H9 (cell line): ENCODE measurements at regions not wholly inside any gene's neighbourhood (a gene's known extent, or its start where the extent isn't known, plus 50 kb on each side); places are given as distances from the start of the nearest gene placed in this dataset.

Experiments used
- DNase-seq: peaks from one replicate; pipeline ENCODE4 v3.0.0-alpha.2; 2017
- H2AFZ ChIP-seq: one replicate; pipeline ENCODE4 v1.6.1; 2013; ENCODE audit warnings: mild to moderate bottlenecking, low read length, control low read depth, moderate library complexity
- H2AK5ac ChIP-seq: 2 replicates; pipeline ENCODE4 v1.6.1; 2013; ENCODE audit warnings: low read length, control low read depth, mixed read lengths; ENCODE audit not compliant: insufficient read length
- H2BK120ac ChIP-seq: one replicate; pipeline ENCODE4 v1.6.1; 2013; ENCODE audit warnings: low read depth, mild to moderate bottlenecking, low read length, control low read depth, inconsistent platforms; ENCODE audit not compliant: poor library complexity, severe bottlenecking
- H2BK12ac ChIP-seq: 2 replicates; pipeline ENCODE4 v1.6.1; 2013; ENCODE audit warnings: low read length, control low read depth, mixed read lengths, low read depth; ENCODE audit not compliant: insufficient read length
- H2BK15ac ChIP-seq: 2 replicates; pipeline ENCODE4 v1.6.1; 2013; ENCODE audit warnings: low read depth, low read length, control low read depth
- H2BK20ac ChIP-seq: one replicate; pipeline ENCODE4 v1.6.1; 2013; ENCODE audit warnings: low read depth, mild to moderate bottlenecking, low read length, control low read depth, inconsistent platforms; ENCODE audit not compliant: poor library complexity, severe bottlenecking
- H2BK5ac ChIP-seq: 2 replicates; pipeline ENCODE4 v1.6.1; 2013; ENCODE audit warnings: low read length, control low read depth, mixed read lengths; ENCODE audit not compliant: insufficient read length
- H3K14ac ChIP-seq: 2 replicates; pipeline ENCODE4 v1.6.1; 2013; ENCODE audit warnings: low read length, control low read depth; ENCODE audit not compliant: insufficient read depth
- H3K18ac ChIP-seq: 2 replicates; pipeline ENCODE4 v1.6.1; 2013; ENCODE audit warnings: low read depth, mild to moderate bottlenecking, mixed read lengths, low read length, control low read depth; ENCODE audit not compliant: insufficient read length
- H3K23ac ChIP-seq: 2 replicates; pipeline ENCODE4 v1.6.1; 2013; ENCODE audit warnings: low read length, control low read depth, mixed read lengths, low read depth; ENCODE audit not compliant: insufficient read length
- H3K23me2 ChIP-seq: 2 replicates; pipeline ENCODE4 v1.6.1; 2013; ENCODE audit warnings: low read depth, mild to moderate bottlenecking, mixed read lengths, low read length, control low read depth; ENCODE audit not compliant: insufficient read length, poor library complexity, severe bottlenecking
- H3K27ac ChIP-seq: 2 replicates; pipeline ENCODE4 v1.5.1; 2013; ENCODE audit warnings: low read length, control low read depth, mixed read lengths, low read depth; ENCODE audit not compliant: insufficient read length
- H3K27me3 ChIP-seq: 2 replicates; pipeline ENCODE4 v1.6.1; 2013; ENCODE audit warnings: low read length, control low read depth, inconsistent platforms; ENCODE audit not compliant: insufficient read depth
- H3K4ac ChIP-seq: 2 replicates; pipeline ENCODE4 v1.6.1; 2013; ENCODE audit warnings: low read depth, mild to moderate bottlenecking, control low read depth, inconsistent platforms, low read length, moderate library complexity
- H3K4me1 ChIP-seq: 2 replicates; pipeline ENCODE4 v1.6.1; 2013; ENCODE audit warnings: low read length, control low read depth, inconsistent platforms; ENCODE audit not compliant: insufficient read depth
- H3K4me2 ChIP-seq: 2 replicates; pipeline ENCODE4 v1.6.1; 2013; ENCODE audit warnings: low read length, control low read depth, mixed read lengths; ENCODE audit not compliant: insufficient read length, insufficient read depth
- H3K56ac ChIP-seq: 2 replicates; pipeline ENCODE4 v1.6.1; 2013; ENCODE audit warnings: low read depth, mild to moderate bottlenecking, mixed read lengths, low read length, control low read depth; ENCODE audit not compliant: insufficient read length
- H3K79me1 ChIP-seq: 2 replicates; pipeline ENCODE4 v1.6.1; 2013; ENCODE audit warnings: low read depth, mild to moderate bottlenecking, moderate library complexity, low read length, control low read depth, inconsistent platforms; ENCODE audit not compliant: insufficient read depth, poor library complexity, severe bottlenecking
- H3K79me2 ChIP-seq: 2 replicates; pipeline ENCODE4 v1.6.1; 2013; ENCODE audit warnings: low read length, control low read depth, inconsistent platforms; ENCODE audit not compliant: insufficient read depth
- H3K9ac ChIP-seq: 2 replicates; pipeline ENCODE4 v1.6.1; 2013; ENCODE audit warnings: low read length, control low read depth, mixed read lengths; ENCODE audit not compliant: insufficient read length; ENCODE audit errors: extremely low read depth
- H3K9me3 ChIP-seq: one replicate; pipeline ENCODE4 v1.6.1; 2013; ENCODE audit warnings: low read depth, low read length, inconsistent platforms; ENCODE audit not compliant: control insufficient read depth
- H3T11ph ChIP-seq: one replicate; pipeline ENCODE4 v1.6.1; 2013; ENCODE audit warnings: mild to moderate bottlenecking, low read length, control low read depth, inconsistent platforms
- H4K20me1 ChIP-seq: one replicate; pipeline ENCODE4 v1.6.1; 2013; ENCODE audit not compliant: control insufficient read depth, insufficient read length, insufficient read depth
- H4K5ac ChIP-seq: 2 replicates; pipeline ENCODE4 v1.6.1; 2013; ENCODE audit warnings: low read depth, mild to moderate bottlenecking, mixed read lengths, low read length, control low read depth; ENCODE audit not compliant: insufficient read length
- H4K8ac ChIP-seq: replicated peaks from 2 replicates; pipeline ENCODE4 v1.6.1; 2013; ENCODE audit warnings: low read length, control low read depth, mixed read lengths, low read depth; ENCODE audit not compliant: insufficient read length
- H4K91ac ChIP-seq: 2 replicates; pipeline ENCODE4 v1.6.1; 2013; ENCODE audit warnings: low read depth, mild to moderate bottlenecking, moderate library complexity, mixed read lengths, low read length, control low read depth; ENCODE audit not compliant: insufficient read length
- H3K27ac Mint-ChIP-seq, 3 experiments: 2 replicates in 2 of 3; 3 replicates in 1 of 3; pipeline ENCODE4 v1.8.0; 2020 to 2021; ENCODE audit warnings: mixed read lengths in 3 of 3, mild to moderate bottlenecking in 1 of 3, moderate library complexity in 1 of 3
- H3K27me3 Mint-ChIP-seq: 2 replicates; pipeline ENCODE4 v1.8.0; 2021; ENCODE audit warnings: low read depth, mild to moderate bottlenecking, moderate library complexity, mixed read lengths
- H3K36me3 Mint-ChIP-seq, 3 experiments: 2 replicates in 2 of 3; 3 replicates in 1 of 3; pipeline ENCODE4 v1.8.0; 2020 to 2021; ENCODE audit warnings: low read depth in 3 of 3, mixed read lengths in 3 of 3; ENCODE audit not compliant: insufficient read depth in 1 of 3
- H3K4me1 Mint-ChIP-seq, 2 experiments: 2 replicates each; pipeline ENCODE4 v1.8.0; 2020; ENCODE audit warnings: mixed read lengths in 2 of 2
- H3K4me3 Mint-ChIP-seq, 2 experiments: 2 replicates in 1 of 2; 3 replicates in 1 of 2; pipeline ENCODE4 v1.8.0; 2020 to 2021; ENCODE audit warnings: mild to moderate bottlenecking in 2 of 2, mixed read lengths in 2 of 2, moderate library complexity in 1 of 2
- H3K9me3 Mint-ChIP-seq, 2 experiments: 2 replicates in 1 of 2; 3 replicates in 1 of 2; pipeline ENCODE4 v1.8.0; 2020; ENCODE audit warnings: mild to moderate bottlenecking in 2 of 2, mixed read lengths in 2 of 2, moderate library complexity in 1 of 2
- WGBS: extraction: QIAGEN DNeasy Blood & Tissue Kit; methylation state at CpG from one replicate; pipeline ENCODE4 v1.1.7; 2013; ENCODE audit warnings: missing lambda C conversion rate, low lambda C conversion rate, mixed read lengths; ENCODE audit not compliant: insufficient read length; ENCODE audit errors: extremely low coverage; 5-methylcytosine and 5-hydroxymethylcytosine counted together
- TF ChIP-seq, protein P1 (sequence below): fragments of 200-600 bp; sonication (generic); conservative IDR thresholded peaks from 3 replicates; pipeline ENCODE4 v1.8.0; 2021; ENCODE audit warnings: antibody characterized with exemption, mild to moderate bottlenecking

GRCh38 chr5:128645581-128645980, 107.5 kb upstream of the FBN2 start:
- Mint-ChIP-seq H3K27ac (no peak overlapping the region), H3K4me3 (no peak overlapping the region), H3K4me1 (no peaks in the 10 kb centered on the region), H3K36me3 (no peaks in the 10 kb centered on the region), H3K27me3 (no peaks in the 10 kb centered on the region), H3K9me3 (peaks cover 0 to 6% of the 10 kb centered on the region in 2 experiments; a peak in 3 of 5 replicates)
- Histone ChIP-seq H2AFZ (no peak overlapping the region), H3T11ph (no peak overlapping the region), H4K91ac (no peak overlapping the region), H3K27me3 (no peaks in the 10 kb centered on the region), H3K79me1 (no peaks in the 10 kb centered on the region), H2BK20ac (no peak overlapping the region), H3K23me2 (no peaks in the 10 kb centered on the region), H4K8ac (no peak overlapping the region), H2BK15ac (no peak overlapping the region), H2BK5ac (no peak overlapping the region), H3K56ac (no peak overlapping the region), H3K79me2 (no peaks in the 10 kb centered on the region), H4K5ac (no peak overlapping the region), H2BK12ac (no peak overlapping the region), H3K4me2 (no peak overlapping the region), H3K14ac (no peak overlapping the region), H4K20me1 (no peaks in the 10 kb centered on the region), H3K9me3 (no peaks in the 10 kb centered on the region), H3K4ac (no peak overlapping the region), H3K18ac (no peak overlapping the region), H3K4me1 (no peaks in the 10 kb centered on the region), H2BK120ac (no peak overlapping the region), H3K23ac (no peak overlapping the region), H3K9ac (no peak overlapping the region), H3K27ac (no peak overlapping the region), H2AK5ac (no peak overlapping the region)
- TF ChIP-seq, protein P1, sequence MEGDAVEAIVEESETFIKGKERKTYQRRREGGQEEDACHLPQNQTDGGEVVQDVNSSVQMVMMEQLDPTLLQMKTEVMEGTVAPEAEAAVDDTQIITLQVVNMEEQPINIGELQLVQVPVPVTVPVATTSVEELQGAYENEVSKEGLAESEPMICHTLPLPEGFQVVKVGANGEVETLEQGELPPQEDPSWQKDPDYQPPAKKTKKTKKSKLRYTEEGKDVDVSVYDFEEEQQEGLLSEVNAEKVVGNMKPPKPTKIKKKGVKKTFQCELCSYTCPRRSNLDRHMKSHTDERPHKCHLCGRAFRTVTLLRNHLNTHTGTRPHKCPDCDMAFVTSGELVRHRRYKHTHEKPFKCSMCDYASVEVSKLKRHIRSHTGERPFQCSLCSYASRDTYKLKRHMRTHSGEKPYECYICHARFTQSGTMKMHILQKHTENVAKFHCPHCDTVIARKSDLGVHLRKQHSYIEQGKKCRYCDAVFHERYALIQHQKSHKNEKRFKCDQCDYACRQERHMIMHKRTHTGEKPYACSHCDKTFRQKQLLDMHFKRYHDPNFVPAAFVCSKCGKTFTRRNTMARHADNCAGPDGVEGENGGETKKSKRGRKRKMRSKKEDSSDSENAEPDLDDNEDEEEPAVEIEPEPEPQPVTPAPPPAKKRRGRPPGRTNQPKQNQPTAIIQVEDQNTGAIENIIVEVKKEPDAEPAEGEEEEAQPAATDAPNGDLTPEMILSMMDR: no peak
- no peak for DNase-seq
- WGBS: no CpG with 5 or more reads among the region's 1 CpG
